Suprapubic skin (tissue), 4 donors: ENCODE measurements at regions not wholly inside any gene's neighbourhood (a gene's known extent, or its start where the extent isn't known, plus 50 kb on each side); places are given as distances from the start of the nearest gene placed in this dataset.

Experiments
- DNase-seq, 2 donors: peaks; one replicate each; pipeline ENCODE4 v3.0.0-alpha.2; 2019; ENCODE audit warnings: low spot score in 2 of 2
- H3K27ac ChIP-seq: fragments of 200-600 bp; sonication (generic); one replicate; pipeline ENCODE4 v1.5.1; 2019
- H3K27me3 ChIP-seq: fragments of 200-600 bp; sonication (generic); one replicate; pipeline ENCODE4 v1.5.1; 2019
- H3K36me3 ChIP-seq: fragments of 200-600 bp; sonication (generic); one replicate; pipeline ENCODE4 v1.5.1; 2019
- H3K4me1 ChIP-seq: fragments of 200-600 bp; sonication (generic); one replicate; pipeline ENCODE4 v1.5.1; 2019
- H3K4me3 ChIP-seq: fragments of 200-600 bp; sonication (generic); one replicate; pipeline ENCODE4 v1.5.1; 2019; ENCODE audit warnings: mild to moderate bottlenecking
- H3K9me3 ChIP-seq: fragments of 200-600 bp; sonication (generic); one replicate; pipeline ENCODE4 v1.5.1; 2019
- EP300 ChIP-seq: sonication (generic); formaldehyde crosslinking; IDR thresholded peaks from one replicate; pipeline ENCODE4 v1.6.1; 2017; ENCODE audit warnings: antibody characterized with exemption
- POLR2A ChIP-seq, 2 donors: fragments of 450-650 bp; IDR thresholded peaks; one replicate each; pipeline ENCODE4 v1.6.1; 2017; ENCODE audit warnings: antibody characterized with exemption in 2 of 2, mild to moderate bottlenecking in 2 of 2, moderate library complexity in 2 of 2
- POLR2AphosphoS5 ChIP-seq, 3 donors: sonication (generic); formaldehyde crosslinking; IDR thresholded peaks; one replicate each; pipeline ENCODE4 v1.6.1; 2017; ENCODE audit warnings: antibody characterized with exemption in 3 of 3
- WGBS: methylation state at CpG from one replicate; pipeline ENCODE4 v1.1.5; 2018; 5-methylcytosine and 5-hydroxymethylcytosine counted together
- TF ChIP-seq, protein P1 (sequence below), 2 donors: fragments of 200-600 bp in 1 of 2; fragments of 450-650 bp in 1 of 2; sonication (generic) in 1 of 2; IDR thresholded peaks; one replicate each; pipeline ENCODE4 v1.5.1; 2016 to 2019; ENCODE audit warnings: antibody characterized with exemption in 2 of 2, mild to moderate bottlenecking in 1 of 2, moderate library complexity in 1 of 2

DNA sequence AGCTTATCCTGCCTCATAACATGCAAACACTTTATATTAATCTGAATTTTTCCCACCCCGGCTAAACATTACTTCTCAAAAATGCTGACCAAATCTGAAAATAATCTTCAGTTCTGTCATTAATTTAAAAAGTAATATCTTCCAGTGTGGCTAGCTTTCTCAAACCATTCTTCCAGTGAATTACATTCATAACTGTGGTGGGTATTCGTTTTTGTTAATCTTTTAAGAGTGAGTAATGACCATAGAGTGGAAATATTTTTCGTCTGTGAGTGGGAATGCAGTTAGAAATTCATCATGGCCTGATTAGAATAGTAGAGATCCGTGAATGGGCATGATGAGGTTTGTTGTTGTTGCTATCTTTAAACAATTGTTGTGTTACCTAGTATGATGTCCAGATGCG lies 138.6 kb upstream of the SFRP2 start:
- H3K36me3 ChIP-seq, result no peaks in the 10 kb centered on the region
- no peak for DNase-seq
- H3K27ac ChIP-seq, result no peak overlapping the region
- H3K9me3 ChIP-seq, result no peaks in the 10 kb centered on the region
- no peaks in the 10 kb centered on the region for H3K27me3 ChIP-seq
- 71% methylated on average over 5 of the region's 5 CpGs for WGBS
- H3K4me1 ChIP-seq, result no peaks in the 10 kb centered on the region
- TF ChIP-seq POLR2AphosphoS5 (IDR thresholded peaks at IDR 0.05) (no peak), EP300 (no peak), POLR2A (IDR thresholded peaks at IDR 0.05) (no peak)
- TF ChIP-seq, protein P1, sequence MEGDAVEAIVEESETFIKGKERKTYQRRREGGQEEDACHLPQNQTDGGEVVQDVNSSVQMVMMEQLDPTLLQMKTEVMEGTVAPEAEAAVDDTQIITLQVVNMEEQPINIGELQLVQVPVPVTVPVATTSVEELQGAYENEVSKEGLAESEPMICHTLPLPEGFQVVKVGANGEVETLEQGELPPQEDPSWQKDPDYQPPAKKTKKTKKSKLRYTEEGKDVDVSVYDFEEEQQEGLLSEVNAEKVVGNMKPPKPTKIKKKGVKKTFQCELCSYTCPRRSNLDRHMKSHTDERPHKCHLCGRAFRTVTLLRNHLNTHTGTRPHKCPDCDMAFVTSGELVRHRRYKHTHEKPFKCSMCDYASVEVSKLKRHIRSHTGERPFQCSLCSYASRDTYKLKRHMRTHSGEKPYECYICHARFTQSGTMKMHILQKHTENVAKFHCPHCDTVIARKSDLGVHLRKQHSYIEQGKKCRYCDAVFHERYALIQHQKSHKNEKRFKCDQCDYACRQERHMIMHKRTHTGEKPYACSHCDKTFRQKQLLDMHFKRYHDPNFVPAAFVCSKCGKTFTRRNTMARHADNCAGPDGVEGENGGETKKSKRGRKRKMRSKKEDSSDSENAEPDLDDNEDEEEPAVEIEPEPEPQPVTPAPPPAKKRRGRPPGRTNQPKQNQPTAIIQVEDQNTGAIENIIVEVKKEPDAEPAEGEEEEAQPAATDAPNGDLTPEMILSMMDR (IDR thresholded peaks at IDR 0.05), result no peak
- no peak overlapping the region for H3K4me3 ChIP-seq

- no peaks in the 10 kb centered on the region for H3K36me3 ChIP-seq
- no peak overlapping the region for H3K27ac ChIP-seq
- H3K9me3 ChIP-seq, result no peaks in the 10 kb centered on the region
- H3K4me1 ChIP-seq, result no peaks in the 10 kb centered on the region
- TF ChIP-seq POLR2A (IDR thresholded peaks at IDR 0.05) (no peak), EP300 (no peak), POLR2AphosphoS5 (IDR thresholded peaks at IDR 0.05) (no peak)
- TF ChIP-seq, protein P1 (IDR thresholded peaks at IDR 0.05), result no peak
- H3K4me3 ChIP-seq, result no peak overlapping the region
- WGBS, result 88% methylated on average over 2 of the region's 2 CpGs
- DNase-seq, result no peak
- no peaks in the 10 kb centered on the region for H3K27me3 ChIP-seq
Measured at GRCh38 chr4:153922148-153922547, 133.3 kb upstream of the SFRP2 start.

DNA sequence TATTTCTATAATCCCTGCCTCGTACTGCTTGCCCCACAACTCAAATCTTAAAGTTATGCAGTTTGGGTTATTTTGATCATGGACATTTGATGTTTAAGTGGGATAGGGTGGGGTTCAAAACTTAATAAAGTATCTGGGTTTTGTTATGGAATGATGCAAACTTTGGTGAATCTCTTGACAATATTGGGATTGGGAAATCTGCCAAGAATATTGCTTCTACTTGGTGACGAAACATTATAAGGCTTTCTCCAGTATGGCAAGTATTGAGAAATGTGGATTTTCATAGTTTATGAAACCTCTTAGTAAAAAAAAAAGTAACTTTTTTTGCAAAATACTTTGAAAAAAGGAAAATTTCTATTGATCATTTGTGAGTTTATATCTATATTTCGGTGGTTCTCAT lies 130.8 kb upstream of the SFRP2 start:
- H3K36me3 ChIP-seq, result no peaks in the 10 kb centered on the region
- no peak overlapping the region for H3K4me3 ChIP-seq
- H3K27ac ChIP-seq, result no peak overlapping the region
- 81% methylated on average over 3 of the region's 3 CpGs for WGBS
- H3K9me3 ChIP-seq, result no peaks in the 10 kb centered on the region
- no peak for DNase-seq
- no peaks in the 10 kb centered on the region for H3K27me3 ChIP-seq
- H3K4me1 ChIP-seq, result no peaks in the 10 kb centered on the region
- no peak for TF ChIP-seq EP300
- TF ChIP-seq POLR2AphosphoS5 (IDR thresholded peaks at IDR 0.05), result no peak
- no peak for TF ChIP-seq POLR2A (IDR thresholded peaks at IDR 0.05)
- TF ChIP-seq, protein P1 (IDR thresholded peaks at IDR 0.05), result no peak

DNA sequence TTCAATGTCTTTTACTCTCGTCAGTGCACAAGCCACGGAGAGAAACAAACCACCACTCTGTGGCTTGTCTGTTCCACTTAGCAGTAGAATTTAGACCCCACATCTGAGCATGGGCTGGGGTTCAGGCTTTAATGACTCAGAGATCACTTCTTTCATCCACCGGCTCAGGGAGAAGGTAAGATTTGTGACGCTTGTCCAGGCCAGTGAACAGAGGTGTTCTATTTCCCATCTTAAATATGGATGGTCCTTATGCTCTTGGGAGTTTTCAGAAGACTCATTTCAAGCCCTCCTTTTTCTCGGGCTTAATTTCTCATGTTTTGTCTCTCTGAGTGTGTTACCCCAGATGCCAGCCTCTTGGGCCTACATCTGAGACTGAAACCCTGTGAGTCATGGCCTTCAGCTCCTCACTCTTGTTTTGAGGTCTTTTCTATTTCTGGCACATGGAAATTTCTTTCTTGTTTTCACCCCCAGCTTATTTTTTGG lies 127.4 kb upstream of the SFRP2 start:
- H3K27me3 ChIP-seq, result no peaks in the 10 kb centered on the region
- 81% methylated on average over 5 of the region's 5 CpGs for WGBS
- no peak for DNase-seq
- H3K9me3 ChIP-seq, result no peaks in the 10 kb centered on the region
- H3K4me3 ChIP-seq, result no peak overlapping the region
- no peaks in the 10 kb centered on the region for H3K36me3 ChIP-seq
- H3K27ac ChIP-seq, result no peak overlapping the region
- H3K4me1 ChIP-seq, result peaks cover 3% of the 10 kb centered on the region
- no peak for TF ChIP-seq POLR2A (IDR thresholded peaks at IDR 0.05)
- TF ChIP-seq, protein P1 (IDR thresholded peaks at IDR 0.05), result no peak
- no peak for TF ChIP-seq POLR2AphosphoS5 (IDR thresholded peaks at IDR 0.05)
- no peak for TF ChIP-seq EP300

DNA sequence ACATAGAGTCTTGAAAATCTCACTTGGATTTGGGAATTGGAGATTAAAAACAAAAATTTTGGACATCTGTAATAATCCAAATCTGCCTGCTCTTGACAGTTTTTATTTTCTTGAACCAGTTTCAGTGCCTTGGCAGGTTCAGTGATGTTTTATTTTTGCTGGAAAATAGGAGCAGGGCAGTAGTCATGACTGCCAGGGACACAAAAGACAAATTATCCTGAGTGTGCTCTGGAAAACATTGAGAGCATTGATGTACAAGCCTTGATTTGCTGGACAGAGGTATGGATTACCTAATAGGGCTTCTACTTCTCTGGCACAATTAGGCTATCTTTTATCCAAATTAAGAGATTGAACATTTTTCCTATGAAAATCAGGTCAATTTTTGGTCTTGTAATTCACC lies 123.4 kb upstream of the SFRP2 start:
- Histone ChIP-seq H3K27me3 (no peaks in the 10 kb centered on the region), H3K4me1 (peaks cover 3% of the 10 kb centered on the region), H3K36me3 (no peaks in the 10 kb centered on the region), H3K9me3 (no peaks in the 10 kb centered on the region), H3K27ac (no peak overlapping the region), H3K4me3 (no peak overlapping the region)
- DNase-seq, result no peak
- TF ChIP-seq, protein P1 (IDR thresholded peaks at IDR 0.05), result no peak
- TF ChIP-seq POLR2A (IDR thresholded peaks at IDR 0.05) (no peak), EP300 (no peak), POLR2AphosphoS5 (IDR thresholded peaks at IDR 0.05) (no peak)
